Neural cell (in vitro differentiated cells): ENCODE measurements at regions not wholly inside any gene's neighbourhood (a gene's known extent, or its start where the extent isn't known, plus 50 kb on each side); places are given as distances from the start of the nearest gene placed in this dataset.

Source experiments
- H2AFZ ChIP-seq: fragments of 200-600, 300-800 bp; sonication (generic), shearing (Covaris generic); 2 replicates; pipeline ENCODE4 v1.6.0; 2014; ENCODE audit warnings: low read depth, mild to moderate bottlenecking, antibody characterized with exemption, low read length, moderate library complexity
- H3F3A ChIP-seq: fragments of 200-600 bp; shearing (Covaris generic); 2 replicates; pipeline ENCODE4 v1.6.1; 2016; ENCODE audit warnings: mild to moderate bottlenecking, moderate library complexity, mixed read lengths, antibody characterized with exemption, low read length; ENCODE audit not compliant: insufficient read depth, poor library complexity, severe bottlenecking
- H3K27ac ChIP-seq: fragments of 200-600, 300-800 bp; sonication (generic), shearing (Covaris generic); 2 replicates; pipeline ENCODE4 v1.5.1; 2014; ENCODE audit warnings: mild to moderate bottlenecking, low read length, moderate library complexity
- H3K27me3 ChIP-seq: fragments of 300-800, 200-600 bp; sonication (generic), shearing (Covaris generic); 2 replicates; pipeline ENCODE4 v1.6.0; 2014; ENCODE audit warnings: mild to moderate bottlenecking, low read depth, low read length, moderate library complexity; ENCODE audit not compliant: insufficient read depth
- H3K36me3 ChIP-seq: fragments of 300-800, 200-600 bp; sonication (generic), shearing (Covaris generic); 2 replicates; pipeline ENCODE4 v1.5.1; 2014; ENCODE audit warnings: mild to moderate bottlenecking, antibody characterized with exemption, low read length, moderate library complexity; ENCODE audit not compliant: insufficient read depth
- H3K4me2 ChIP-seq: fragments of 300-800, 200-600 bp; sonication (generic), shearing (Covaris generic); 2 replicates; pipeline ENCODE4 v1.6.0; 2014; ENCODE audit warnings: mild to moderate bottlenecking, low read length
- H3K4me3 ChIP-seq: fragments of 300-800, 200-600 bp; sonication (generic), shearing (Covaris generic); 2 replicates; pipeline ENCODE4 v1.5.1; 2014; ENCODE audit warnings: mild to moderate bottlenecking, low read length, moderate library complexity
- H3K79me2 ChIP-seq: fragments of 200-600 bp; shearing (Covaris generic); replicated peaks from 2 replicates; pipeline ENCODE4 v1.6.0; 2014; ENCODE audit warnings: mild to moderate bottlenecking, low read length, moderate library complexity; ENCODE audit not compliant: insufficient read depth
- H3K9ac ChIP-seq: fragments of 300-800, 200-600 bp; sonication (generic), shearing (Covaris generic); 2 replicates; pipeline ENCODE4 v1.6.1; 2016; ENCODE audit warnings: mild to moderate bottlenecking, low read length, mixed read lengths
- H3K9me2 ChIP-seq: fragments of 200-600 bp; shearing (Covaris generic); 2 replicates; pipeline ENCODE4 v1.6.1; 2016; ENCODE audit warnings: mild to moderate bottlenecking, low read length, mixed read lengths; ENCODE audit not compliant: insufficient read depth
- H3K9me3 ChIP-seq: fragments of 200-600, 300-800 bp; sonication (generic), shearing (Covaris generic); 2 replicates; pipeline ENCODE4 v1.6.1; 2016; ENCODE audit warnings: mild to moderate bottlenecking, mixed run types, low read length, moderate library complexity, mixed read lengths
- H4K20me1 ChIP-seq: fragments of 200-600 bp; shearing (Covaris generic); 2 replicates; pipeline ENCODE4 v1.6.1; 2016; ENCODE audit warnings: mild to moderate bottlenecking, mixed run types; ENCODE audit not compliant: insufficient read depth
- EP300 ChIP-seq: fragments of 450-650 bp; conservative IDR thresholded peaks from 2 replicates; pipeline ENCODE4 v1.6.1; 2014; ENCODE audit warnings: antibody characterized with exemption, mild to moderate bottlenecking, moderate library complexity; ENCODE audit not compliant: poor library complexity, severe bottlenecking
- EZH2 ChIP-seq: fragments of 200-600, 300-800 bp; shearing (Covaris generic), sonication (generic); IDR thresholded peaks from 2 replicates; pipeline ENCODE4 v1.6.1; 2014; ENCODE audit warnings: antibody characterized with exemption, low read length, borderline replicate concordance, mild to moderate bottlenecking; ENCODE audit not compliant: insufficient read depth, poor library complexity, severe bottlenecking
- MXI1 ChIP-seq: fragments of 450-650 bp; conservative IDR thresholded peaks from 2 replicates; pipeline ENCODE4 v1.6.1; 2014; ENCODE audit warnings: antibody characterized with exemption, mild to moderate bottlenecking; ENCODE audit not compliant: poor library complexity, severe bottlenecking
- POLR2AphosphoS5 ChIP-seq: IDR thresholded peaks from 2 replicates; pipeline ENCODE4 v1.6.1; 2012
- RAD21 ChIP-seq: fragments of 450-650 bp; conservative IDR thresholded peaks from 2 replicates; pipeline ENCODE4 v1.6.1; 2014; ENCODE audit warnings: antibody characterized with exemption, mild to moderate bottlenecking, moderate library complexity
- SMC3 ChIP-seq: fragments of 450-650 bp; conservative IDR thresholded peaks from 2 replicates; pipeline ENCODE4 v1.6.1; 2014; ENCODE audit warnings: antibody characterized with exemption, mild to moderate bottlenecking, moderate library complexity; ENCODE audit not compliant: poor library complexity
- TAF1 ChIP-seq: IDR thresholded peaks from 2 replicates; pipeline ENCODE4 v1.6.1; 2012; ENCODE audit warnings: low read depth
- TF ChIP-seq, protein P1 (sequence below): fragments of 450-650 bp; IDR thresholded peaks from 2 replicates; pipeline ENCODE4 v1.5.1; 2014; ENCODE audit warnings: antibody characterized with exemption, mild to moderate bottlenecking, moderate library complexity; ENCODE audit not compliant: poor library complexity, severe bottlenecking
- TF ChIP-seq, protein P2 (sequence below): IDR thresholded peaks from 2 replicates; pipeline ENCODE4 v1.6.1; 2012; ENCODE audit warnings: borderline replicate concordance

DNA sequence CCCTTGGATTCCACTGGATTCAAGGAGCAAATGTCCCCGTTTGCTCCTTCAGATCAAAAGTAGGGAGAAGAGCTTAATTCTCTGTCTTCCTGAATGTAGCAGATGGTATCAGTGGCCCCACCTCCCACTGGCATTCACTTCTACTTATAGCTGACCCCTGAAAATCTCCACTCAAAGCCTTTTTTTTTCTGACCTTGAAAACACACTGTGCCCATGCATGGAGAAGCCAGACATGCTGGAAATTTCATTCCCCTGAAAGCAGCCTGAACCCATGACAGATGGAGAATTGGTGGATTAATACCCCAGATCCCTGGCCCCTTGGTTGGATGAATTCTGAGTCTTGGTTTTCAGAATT is 76.6 kb upstream of the UBAC2 start:
- Histone ChIP-seq H3K27me3 (no peaks in the 10 kb centered on the region), H2AFZ (no peak overlapping the region), H3K9ac (no peak overlapping the region), H3F3A (no peaks in the 10 kb centered on the region), H3K36me3 (no peaks in the 10 kb centered on the region), H4K20me1 (no peaks in the 10 kb centered on the region), H3K79me2 (no peaks in the 10 kb centered on the region), H3K4me2 (no peak overlapping the region), H3K9me3 (no peaks in the 10 kb centered on the region), H3K9me2 (no peaks in the 10 kb centered on the region), H3K4me3 (no peak overlapping the region), H3K27ac (no peak overlapping the region)
- no peak for TF ChIP-seq EZH2
- TF ChIP-seq, protein P1, sequence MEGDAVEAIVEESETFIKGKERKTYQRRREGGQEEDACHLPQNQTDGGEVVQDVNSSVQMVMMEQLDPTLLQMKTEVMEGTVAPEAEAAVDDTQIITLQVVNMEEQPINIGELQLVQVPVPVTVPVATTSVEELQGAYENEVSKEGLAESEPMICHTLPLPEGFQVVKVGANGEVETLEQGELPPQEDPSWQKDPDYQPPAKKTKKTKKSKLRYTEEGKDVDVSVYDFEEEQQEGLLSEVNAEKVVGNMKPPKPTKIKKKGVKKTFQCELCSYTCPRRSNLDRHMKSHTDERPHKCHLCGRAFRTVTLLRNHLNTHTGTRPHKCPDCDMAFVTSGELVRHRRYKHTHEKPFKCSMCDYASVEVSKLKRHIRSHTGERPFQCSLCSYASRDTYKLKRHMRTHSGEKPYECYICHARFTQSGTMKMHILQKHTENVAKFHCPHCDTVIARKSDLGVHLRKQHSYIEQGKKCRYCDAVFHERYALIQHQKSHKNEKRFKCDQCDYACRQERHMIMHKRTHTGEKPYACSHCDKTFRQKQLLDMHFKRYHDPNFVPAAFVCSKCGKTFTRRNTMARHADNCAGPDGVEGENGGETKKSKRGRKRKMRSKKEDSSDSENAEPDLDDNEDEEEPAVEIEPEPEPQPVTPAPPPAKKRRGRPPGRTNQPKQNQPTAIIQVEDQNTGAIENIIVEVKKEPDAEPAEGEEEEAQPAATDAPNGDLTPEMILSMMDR = no peak
- TF ChIP-seq, protein P2, sequence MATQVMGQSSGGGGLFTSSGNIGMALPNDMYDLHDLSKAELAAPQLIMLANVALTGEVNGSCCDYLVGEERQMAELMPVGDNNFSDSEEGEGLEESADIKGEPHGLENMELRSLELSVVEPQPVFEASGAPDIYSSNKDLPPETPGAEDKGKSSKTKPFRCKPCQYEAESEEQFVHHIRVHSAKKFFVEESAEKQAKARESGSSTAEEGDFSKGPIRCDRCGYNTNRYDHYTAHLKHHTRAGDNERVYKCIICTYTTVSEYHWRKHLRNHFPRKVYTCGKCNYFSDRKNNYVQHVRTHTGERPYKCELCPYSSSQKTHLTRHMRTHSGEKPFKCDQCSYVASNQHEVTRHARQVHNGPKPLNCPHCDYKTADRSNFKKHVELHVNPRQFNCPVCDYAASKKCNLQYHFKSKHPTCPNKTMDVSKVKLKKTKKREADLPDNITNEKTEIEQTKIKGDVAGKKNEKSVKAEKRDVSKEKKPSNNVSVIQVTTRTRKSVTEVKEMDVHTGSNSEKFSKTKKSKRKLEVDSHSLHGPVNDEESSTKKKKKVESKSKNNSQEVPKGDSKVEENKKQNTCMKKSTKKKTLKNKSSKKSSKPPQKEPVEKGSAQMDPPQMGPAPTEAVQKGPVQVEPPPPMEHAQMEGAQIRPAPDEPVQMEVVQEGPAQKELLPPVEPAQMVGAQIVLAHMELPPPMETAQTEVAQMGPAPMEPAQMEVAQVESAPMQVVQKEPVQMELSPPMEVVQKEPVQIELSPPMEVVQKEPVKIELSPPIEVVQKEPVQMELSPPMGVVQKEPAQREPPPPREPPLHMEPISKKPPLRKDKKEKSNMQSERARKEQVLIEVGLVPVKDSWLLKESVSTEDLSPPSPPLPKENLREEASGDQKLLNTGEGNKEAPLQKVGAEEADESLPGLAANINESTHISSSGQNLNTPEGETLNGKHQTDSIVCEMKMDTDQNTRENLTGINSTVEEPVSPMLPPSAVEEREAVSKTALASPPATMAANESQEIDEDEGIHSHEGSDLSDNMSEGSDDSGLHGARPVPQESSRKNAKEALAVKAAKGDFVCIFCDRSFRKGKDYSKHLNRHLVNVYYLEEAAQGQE = no peak
- no peak for TF ChIP-seq SMC3
- TF ChIP-seq MXI1 = no peak
- no peak for TF ChIP-seq TAF1
- TF ChIP-seq EP300 = no peak
- no peak for TF ChIP-seq RAD21
- no peak for TF ChIP-seq POLR2AphosphoS5

DNA sequence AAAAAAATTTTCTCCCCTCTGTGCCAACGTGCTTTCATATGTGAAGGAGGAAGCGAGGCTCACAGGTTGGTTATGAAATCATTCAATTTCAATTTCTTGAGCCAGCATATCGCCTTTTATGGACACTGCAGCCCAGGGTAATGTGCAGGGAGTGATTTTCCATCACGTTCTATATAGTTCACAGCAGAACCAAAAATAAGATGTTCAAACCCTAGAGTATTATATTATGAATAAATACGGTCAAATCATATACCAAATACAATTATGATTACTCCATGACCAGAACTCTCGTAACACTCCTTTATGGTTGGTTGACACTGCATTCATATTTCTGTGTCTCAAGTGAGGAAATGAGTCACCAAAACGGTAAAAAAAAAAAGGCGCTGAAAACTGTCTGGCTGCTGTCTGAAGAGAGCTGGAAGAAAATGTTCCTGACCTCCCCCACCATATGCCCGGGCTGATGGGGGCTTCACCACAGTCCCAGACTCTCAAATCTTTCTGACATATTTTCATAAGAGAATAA is 75.8 kb upstream of the UBAC2 start:
- Histone ChIP-seq H4K20me1 (no peaks in the 10 kb centered on the region), H3K4me3 (no peak overlapping the region), H2AFZ (no peak overlapping the region), H3K27ac (no peak overlapping the region), H3K27me3 (no peaks in the 10 kb centered on the region), H3K36me3 (no peaks in the 10 kb centered on the region), H3F3A (no peaks in the 10 kb centered on the region), H3K79me2 (no peaks in the 10 kb centered on the region), H3K9me2 (no peaks in the 10 kb centered on the region), H3K9me3 (no peaks in the 10 kb centered on the region), H3K9ac (no peak overlapping the region), H3K4me2 (no peak overlapping the region)
- TF ChIP-seq TAF1 (no peak), POLR2AphosphoS5 (no peak), RAD21 (no peak), MXI1 (no peak), EZH2 (no peak), SMC3 (no peak), EP300 (no peak)
- TF ChIP-seq, protein P1 = no peak
- TF ChIP-seq, protein P2 = no peak
